Fibroblast of the aortic adventitia (primary cell): ENCODE measurements at regions not wholly inside any gene's neighbourhood (a gene's known extent, or its start where the extent isn't known, plus 50 kb on each side); places are given as distances from the start of the nearest gene placed in this dataset.
A peak's percentile ranks its signal among the peaks of the same experiment; 100 is the strongest.

Experiments used
- DNase-seq: peaks from one replicate; pipeline ENCODE4 v3.0.0-alpha.2; 2010; ENCODE audit warnings: low read depth
- H3K4me3 ChIP-seq: 2 replicates; pipeline ENCODE4 v1.5.1; 2011; ENCODE audit warnings: low read depth, mild to moderate bottlenecking, control low read depth, low read length, moderate library complexity
- TF ChIP-seq, protein P1 (sequence below): IDR thresholded peaks from 2 replicates; pipeline ENCODE4 v1.5.1; 2011; ENCODE audit warnings: mild to moderate bottlenecking, low read length, control low read depth, inconsistent platforms; ENCODE audit not compliant: insufficient read depth

DNA sequence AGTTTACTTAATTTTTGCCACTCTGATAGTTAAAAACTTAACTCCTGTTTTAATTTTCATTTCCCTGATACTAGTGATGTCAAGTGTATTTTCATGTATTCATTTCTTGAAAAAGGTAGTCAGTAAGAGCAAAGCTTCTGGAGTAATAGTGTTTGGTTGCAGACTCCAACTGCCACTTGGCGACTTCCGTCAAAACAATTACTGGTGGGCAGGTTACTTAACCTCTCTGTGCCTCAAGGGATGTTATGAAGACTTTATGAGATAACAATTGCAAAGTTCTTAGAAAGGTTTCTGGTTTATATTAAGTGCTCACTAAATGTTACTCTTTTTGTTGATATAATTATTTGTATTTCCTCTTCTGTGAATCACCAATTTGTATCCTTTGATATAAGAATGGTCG, 129.7 kb downstream of the NFKBIZ start:
- no peak overlapping the region for H3K4me3 ChIP-seq
- DNase-seq: no peak
- TF ChIP-seq, protein P1, sequence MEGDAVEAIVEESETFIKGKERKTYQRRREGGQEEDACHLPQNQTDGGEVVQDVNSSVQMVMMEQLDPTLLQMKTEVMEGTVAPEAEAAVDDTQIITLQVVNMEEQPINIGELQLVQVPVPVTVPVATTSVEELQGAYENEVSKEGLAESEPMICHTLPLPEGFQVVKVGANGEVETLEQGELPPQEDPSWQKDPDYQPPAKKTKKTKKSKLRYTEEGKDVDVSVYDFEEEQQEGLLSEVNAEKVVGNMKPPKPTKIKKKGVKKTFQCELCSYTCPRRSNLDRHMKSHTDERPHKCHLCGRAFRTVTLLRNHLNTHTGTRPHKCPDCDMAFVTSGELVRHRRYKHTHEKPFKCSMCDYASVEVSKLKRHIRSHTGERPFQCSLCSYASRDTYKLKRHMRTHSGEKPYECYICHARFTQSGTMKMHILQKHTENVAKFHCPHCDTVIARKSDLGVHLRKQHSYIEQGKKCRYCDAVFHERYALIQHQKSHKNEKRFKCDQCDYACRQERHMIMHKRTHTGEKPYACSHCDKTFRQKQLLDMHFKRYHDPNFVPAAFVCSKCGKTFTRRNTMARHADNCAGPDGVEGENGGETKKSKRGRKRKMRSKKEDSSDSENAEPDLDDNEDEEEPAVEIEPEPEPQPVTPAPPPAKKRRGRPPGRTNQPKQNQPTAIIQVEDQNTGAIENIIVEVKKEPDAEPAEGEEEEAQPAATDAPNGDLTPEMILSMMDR: no peak

DNA sequence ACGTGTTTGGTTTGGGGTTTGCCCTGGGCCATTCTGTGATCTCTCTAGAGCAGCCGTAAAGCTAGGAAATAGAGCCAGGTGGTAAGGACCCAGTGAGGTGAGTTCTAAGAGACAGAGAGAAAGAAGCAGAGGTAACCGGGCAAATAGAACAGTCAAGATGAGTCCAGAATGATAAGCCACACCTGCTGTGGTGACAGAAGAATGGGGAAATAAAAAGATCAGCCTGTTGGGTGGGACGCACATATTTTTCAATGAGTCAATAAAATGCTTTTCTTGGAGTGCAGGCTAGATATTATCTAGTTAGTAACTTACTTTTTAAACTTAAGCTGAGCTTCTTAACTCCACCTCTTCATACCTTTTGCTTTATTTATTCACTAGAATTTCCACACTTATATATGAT, 135.0 kb downstream of the NFKBIZ start:
- TF ChIP-seq, protein P1: no peak
- no peak overlapping the region for H3K4me3 ChIP-seq
- no peak for DNase-seq

DNA sequence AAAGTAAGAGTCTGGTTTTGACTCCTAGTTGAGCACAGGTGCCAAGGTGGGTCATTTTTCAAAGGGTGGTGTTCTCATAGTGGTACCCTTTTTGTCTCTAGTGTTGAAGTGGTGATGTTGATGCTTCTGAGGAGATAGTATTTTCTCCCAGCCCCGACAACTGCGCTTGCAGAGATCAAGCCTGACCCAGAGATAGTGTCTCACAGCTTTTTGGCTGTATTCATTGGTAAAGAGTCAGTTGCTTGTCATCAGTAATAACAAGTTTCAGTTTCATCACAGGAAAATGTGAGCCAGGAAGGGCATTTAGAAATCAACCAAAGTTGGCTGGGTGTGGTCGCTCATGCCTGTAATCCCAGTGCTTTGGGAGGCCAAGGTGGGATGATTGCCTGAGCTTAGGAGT, 139.3 kb downstream of the NFKBIZ start:
- peak; percentile 4 for DNase-seq
- H3K4me3 ChIP-seq: no peak overlapping the region
- TF ChIP-seq, protein P1: no peak

DNA sequence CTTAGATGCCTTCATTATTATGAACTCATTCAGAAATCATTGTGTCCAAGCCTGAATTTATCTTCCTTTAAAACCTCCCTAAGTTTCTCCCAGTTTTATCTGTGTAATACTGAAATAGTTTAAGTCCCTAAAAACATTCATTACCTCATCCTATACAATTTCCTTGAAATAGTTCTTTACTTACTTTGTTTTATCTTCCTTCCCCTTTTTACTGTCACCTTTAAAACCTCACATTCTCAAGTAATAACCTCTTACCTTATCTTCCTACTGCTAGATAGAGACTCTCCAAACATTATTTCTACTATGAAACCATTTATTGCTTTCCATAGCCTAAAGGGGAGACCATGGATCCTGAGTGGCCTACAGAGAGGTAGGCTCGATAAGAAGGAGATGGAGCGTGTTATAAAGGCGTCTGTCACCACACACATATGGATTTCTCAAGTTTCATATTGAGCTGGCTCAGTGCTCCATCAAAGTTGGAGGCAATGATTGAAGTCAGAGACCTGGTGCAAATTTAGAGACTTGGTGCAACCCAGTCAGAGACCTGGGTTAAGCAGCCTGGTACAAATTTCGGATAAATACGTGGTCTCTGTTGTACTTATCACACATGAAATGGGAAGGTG, 140.4 kb downstream of the NFKBIZ start:
- no peak overlapping the region for H3K4me3 ChIP-seq
- TF ChIP-seq, protein P1: no peak
- DNase-seq: no peak

DNA sequence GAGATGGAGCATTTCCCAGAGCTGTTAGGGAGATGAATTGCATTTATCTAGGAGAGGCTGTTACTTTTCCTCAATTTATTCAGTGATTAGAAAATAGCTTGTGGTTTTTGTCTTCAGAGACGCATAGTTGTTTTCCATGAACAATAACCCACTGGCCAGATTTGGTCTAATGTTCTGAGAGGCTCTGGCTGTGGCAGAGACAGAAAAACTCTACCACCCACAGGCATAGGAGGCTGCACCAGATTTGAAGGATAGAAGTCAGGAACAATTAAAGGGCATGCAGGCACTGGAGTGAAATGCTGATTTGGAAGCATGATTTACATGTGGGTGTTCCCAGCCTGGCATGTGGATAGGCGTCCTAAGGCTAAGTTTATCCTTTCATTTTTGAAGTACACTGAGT, 143.5 kb downstream of the NFKBIZ start:
- peak; percentile 57 for DNase-seq

DNA sequence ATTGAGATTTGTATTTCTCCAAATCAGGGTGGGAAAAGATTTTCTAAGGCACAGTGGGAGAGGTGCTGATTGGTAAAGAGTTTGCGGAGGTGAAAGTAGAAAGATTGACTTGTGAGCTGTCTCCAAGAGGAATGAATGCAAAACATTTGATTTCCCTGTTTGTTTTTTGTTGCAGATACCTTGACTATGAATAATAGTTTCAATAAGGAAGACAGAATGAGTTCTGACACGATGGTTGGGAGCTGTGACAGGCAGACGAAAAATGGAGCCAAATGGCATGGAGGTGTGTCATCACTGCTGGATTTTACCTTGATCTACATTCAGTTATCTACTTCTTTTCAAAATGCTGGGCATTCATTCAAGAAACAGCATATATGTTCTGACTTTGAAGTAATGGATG, 145.1 kb downstream of the NFKBIZ start:
- TF ChIP-seq, protein P1: no peak

More for the DNA sequence above, 143.5 kb downstream of the NFKBIZ start:
- TF ChIP-seq, protein P1: no peak
- no peak overlapping the region for H3K4me3 ChIP-seq

DNA sequence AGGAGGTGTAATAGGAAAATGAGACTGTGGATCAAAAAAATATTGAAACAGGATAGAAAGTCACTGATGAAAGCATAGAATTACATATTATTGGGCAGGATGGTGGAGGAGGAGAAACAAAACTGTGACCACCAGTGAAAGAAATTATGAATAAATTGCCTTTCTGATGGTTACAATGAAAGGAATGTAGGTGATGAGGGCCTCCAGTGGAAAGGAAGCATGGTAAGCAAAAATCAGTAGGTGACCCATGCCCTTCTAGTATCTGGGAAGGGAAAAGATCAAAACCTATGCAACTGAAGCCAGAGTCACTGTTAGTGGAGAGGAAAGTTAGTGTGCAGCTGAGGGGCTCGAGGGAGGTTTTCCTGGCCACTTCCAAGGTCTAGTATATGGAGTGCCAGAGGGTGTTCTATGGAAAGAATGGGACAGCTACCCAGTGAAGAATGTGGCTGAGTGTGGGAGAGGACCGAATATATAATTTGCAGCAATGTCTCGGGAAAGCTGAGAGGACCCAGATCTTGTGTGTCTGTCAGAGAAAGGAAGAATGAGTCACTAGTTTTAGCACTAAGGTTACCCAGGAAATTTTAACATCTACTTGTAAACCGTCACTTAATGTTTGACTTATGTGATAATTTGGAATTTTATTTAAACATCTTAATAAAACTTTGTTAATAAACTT, 146.2 kb downstream of the NFKBIZ start:
- TF ChIP-seq, protein P1: no peak
- no peak overlapping the region for H3K4me3 ChIP-seq
- peak; percentile 25 for DNase-seq

More for the DNA sequence above, 145.1 kb downstream of the NFKBIZ start:
- no peak for DNase-seq
- no peak overlapping the region for H3K4me3 ChIP-seq
